Non-pigmented ciliary epithelial cell (primary cell): ENCODE measurements at regions not wholly inside any gene's neighbourhood (a gene's known extent, or its start where the extent isn't known, plus 50 kb on each side); places are given as distances from the start of the nearest gene placed in this dataset.
A peak's percentile ranks its signal among the peaks of the same experiment; 100 is the strongest.

Source experiments
- DNase-seq: peaks from one replicate; pipeline ENCODE4 v3.0.0-alpha.2; 2010; ENCODE audit warnings: low read depth

DNA sequence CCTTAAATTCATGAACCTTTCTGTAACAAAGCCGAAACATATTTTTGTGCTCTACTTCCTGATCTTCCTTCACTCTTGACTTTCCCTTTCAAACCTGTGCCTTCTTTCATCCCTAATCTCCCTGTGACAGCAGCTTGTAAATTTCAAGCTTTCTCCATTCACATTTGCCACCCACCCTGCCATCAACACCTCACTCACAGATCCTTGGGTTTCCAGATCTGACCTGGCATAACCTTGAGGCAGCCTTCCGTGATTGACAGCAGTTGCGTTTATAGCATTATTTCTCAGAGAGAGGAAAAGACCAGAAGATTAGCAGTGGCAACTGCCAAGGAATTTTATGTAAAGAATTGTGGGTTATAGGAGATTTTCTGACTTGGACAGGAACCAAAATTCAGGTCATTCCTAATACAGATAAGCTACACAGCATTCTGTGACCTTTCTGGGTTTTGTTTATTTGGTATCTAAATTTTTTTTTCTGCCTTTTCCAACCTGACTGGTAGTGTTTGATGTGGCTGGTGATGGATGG, 260.0 kb downstream of the NR2F1-AS1 start:
- no peak for DNase-seq

DNA sequence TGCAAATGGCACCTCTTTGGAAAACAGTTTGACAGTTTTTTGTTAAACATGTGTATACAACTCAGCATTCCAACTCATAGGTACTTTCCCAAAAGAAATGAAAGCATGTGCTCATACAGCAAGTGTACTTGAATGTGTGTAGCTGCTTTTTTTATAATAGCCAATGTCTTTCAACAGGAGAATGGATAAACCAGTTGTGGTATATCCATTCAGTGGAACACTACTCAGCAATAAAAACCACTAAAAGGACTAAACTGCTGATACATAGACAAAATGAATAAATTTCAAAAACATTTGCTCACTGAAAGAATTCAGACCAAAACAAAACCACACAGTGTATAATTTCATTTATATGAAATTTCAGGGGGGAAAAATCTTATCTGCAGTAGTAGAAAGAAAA, 267.3 kb downstream of the NR2F1-AS1 start:
- no peak for DNase-seq

DNA sequence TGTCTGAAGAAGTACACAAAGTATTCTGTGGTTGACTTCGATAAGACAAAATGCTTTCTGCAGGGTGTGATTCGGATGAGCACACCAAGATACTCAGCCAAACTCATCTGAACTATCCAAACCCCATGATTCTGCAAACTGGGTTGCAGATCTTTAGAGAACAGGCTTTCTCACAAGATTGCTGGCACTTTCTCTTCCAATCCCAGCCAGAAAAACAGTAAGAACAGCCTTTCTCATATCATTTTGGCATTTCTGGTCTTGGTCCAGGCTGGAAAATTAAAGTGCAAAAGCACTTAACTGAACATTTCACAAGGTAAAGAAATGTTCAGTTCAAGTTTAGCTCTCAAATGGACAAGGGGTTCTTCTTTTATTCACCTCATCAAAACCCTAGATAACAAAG, 269.1 kb downstream of the NR2F1-AS1 start:
- DNase-seq: no peak

DNA sequence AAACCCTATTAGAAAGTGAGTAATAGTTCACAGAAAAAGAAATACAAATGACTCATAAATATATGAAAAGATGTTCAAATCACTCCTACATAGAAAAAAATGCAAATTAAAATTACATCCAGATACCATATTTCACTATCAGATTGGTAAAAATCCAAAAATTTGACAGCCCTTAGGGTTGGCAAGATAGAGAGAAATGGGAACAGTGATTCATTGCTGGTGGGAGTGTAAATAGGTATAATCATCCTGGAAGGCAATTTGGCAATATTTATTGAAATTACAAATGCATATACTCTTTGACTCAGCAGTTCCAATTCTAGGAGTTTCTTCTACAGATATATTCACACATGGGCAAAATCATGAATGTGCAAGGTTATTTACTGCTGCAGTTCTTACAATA, 273.5 kb downstream of the NR2F1-AS1 start:
- peak; percentile 54 for DNase-seq

DNA sequence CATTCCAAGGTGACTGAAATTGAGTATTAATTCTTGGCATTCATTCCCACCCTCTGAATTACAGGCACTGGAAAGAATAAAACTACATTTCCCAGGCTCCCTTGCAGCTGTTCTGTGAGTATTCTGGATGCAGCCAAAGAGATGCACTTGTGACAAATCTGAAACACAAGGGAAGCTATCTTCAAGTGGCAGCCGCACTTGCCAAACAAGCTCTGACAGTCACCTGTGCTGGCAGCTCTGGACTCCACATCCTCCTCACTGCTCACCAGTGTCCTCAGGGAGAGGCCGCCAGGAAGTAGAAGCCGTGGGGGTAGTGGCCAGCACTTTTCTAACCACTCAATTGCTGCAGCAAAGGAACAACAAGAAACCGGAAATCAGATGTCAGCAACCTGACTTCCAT, 275.0 kb downstream of the NR2F1-AS1 start:
- no peak for DNase-seq

DNA sequence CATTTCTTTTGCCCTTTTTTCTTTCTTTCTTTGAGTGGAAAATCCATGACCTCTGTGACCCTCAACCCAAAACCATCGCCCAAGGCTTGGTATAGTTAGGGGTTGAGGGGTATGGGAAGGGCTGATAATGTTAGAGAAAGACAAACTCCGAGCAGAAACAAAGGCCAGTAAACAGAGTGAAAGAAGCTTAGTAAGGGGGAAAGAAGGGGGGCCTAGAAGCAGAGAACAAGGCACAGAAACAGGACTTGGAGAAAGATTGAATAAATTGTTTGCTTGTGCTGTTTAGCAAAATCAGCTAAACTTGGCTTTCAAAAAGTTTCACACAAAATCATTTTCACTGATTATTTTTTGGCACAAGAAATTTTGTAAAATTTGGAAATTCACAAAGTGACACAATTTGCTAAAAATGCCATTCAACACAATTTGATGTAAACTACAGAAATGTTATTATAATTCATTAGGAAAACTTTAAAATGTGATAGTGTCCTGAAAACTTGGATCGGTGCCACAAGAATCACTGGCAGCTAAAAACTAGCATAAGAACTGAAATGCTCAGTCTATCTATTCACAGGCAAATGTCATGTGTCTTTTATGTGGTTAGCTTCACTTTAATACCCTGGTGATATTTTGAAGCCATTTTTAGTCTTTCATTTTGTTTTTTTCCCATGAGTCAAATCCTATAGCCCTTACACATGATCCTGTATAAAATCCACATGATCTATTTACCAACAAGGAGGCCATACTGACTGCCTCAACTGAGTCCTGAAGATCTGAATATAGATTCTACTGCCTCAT, 276.4 kb downstream of the NR2F1-AS1 start:
- DNase-seq: no peak

DNA sequence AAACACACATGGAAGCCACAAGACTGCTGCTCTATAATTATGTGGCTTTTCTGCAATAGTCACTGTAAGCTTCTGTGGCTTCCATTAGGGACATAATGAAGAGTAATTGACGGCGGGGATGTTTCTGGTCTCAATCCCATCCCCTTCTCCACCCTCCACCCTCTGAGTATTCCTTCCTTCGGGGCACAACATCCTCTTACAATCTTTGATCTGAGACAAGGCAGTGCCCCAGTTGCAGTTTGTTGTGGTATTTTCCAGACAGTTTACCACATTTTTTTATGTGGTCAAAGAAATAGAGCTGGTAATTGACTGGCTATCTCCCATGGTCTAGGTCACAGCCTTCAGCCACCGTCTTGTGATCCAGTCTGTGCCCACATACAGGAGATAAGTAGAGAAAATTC, 277.7 kb downstream of the NR2F1-AS1 start:
- no peak for DNase-seq

DNA sequence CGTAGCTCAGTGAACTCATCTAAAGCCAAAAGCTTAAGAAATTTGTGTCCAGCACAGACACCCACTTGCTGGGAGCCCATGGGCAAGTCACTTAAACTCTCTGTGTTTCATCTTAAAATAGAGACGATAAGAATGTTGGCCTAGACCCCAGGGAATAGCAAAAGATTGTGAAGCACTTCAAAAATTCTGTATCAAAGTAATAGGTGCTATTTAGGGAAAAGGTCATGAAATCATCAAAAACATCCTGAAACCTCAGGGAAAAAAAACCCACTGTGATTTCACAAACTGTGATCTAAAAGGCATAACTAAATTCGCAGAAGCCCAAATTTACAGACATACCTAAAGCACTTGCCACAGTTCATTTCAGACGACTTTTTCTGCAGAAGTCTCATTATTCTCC, 278.3 kb downstream of the NR2F1-AS1 start:
- DNase-seq: no peak

DNA sequence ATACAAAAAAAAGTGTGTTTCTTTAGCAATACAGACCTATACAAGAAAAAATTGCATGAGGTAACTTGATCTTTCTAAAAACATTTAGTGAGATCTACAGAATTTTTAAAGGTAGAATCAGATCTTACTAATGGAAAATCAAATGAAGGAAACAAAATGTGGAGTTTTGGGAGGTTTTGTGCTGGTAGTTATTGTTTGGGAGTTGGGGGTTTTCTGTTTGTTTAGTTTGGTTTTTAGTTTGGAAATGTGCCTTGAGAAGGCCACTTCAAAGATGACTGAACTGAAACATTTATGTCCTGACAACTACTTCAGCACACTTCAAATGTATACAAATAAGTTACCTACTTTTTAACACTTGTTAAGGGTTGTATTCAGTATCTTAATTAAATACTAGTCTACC, 280.1 kb downstream of the NR2F1-AS1 start:
- no peak for DNase-seq

DNA sequence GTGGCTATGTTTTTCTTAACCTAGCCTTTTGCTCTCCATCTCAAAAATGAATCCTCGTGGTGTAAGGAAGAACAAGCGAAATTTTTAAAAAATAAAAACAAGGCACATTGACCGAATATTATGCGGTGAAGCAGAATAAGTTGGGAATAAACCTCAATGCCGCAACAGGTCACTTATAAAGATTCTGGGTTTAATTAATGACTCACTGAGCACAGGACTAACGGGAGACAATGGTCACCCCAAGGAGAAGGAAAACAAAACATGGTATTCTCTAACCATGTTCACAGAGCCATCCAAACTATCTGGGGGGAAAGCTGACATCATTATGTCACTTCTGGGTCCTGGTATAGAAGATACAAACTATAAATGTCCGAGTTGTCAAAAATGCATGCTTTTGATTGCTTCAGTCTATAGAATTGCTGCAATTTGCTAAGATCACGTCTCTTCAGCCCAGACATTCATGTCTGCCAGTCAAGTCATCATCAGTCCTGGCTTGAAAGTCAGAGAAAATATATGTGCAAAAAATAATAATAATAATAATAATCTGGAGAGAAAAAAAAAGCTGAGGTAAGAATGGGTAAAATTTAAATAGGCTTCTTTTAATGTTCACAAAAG, 280.6 kb downstream of the NR2F1-AS1 start:
- no peak for DNase-seq

DNA sequence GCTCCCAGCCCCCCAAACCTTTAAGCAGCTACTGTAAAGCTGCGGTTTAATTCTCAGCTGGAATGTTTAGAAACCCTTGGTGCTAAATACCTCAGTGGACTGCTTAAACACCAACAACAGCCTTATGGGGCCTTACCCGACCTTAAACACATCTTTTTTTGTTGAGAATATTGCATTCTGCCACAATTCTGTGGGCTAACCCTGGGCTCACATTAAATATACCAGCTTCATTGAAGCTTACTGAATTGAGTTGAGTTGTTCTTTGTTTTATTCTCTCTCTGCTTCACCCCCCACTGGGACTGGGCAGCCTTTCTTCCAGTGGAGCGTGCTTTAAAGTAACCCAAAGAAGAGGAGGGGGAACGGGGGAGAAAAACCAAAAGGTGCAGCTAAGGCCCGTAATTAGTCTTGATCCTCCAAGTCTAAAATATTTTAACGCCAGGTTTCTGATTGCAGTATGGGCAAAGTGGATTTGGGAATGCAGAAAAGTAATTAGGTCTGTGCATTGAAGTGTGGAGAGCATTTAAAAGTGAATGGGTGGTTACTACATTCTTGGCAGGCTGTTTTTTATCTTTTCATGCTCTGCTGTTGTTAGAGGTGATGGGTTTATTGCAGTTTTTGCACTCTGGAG, 281.2 kb downstream of the NR2F1-AS1 start:
- DNase-seq: no peak

DNA sequence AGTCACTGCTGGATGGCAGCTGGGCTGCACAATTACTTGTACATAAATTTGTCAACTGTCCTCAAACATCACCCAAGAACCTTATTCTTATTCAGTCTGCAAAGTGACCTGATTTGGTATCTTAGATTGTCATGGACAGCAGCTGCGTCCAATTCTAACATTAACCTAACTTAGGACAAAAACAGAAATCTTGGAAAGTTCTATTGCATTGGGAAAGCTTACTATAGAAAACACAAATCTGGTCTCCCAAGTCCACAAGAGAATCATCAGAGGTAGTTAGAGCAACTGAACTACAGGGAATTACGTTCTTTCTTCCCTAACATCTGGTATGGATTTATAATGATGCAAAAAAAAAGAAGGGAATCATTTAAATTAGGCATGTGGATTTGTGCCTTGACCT, 283.9 kb downstream of the NR2F1-AS1 start:
- DNase-seq: no peak

DNA sequence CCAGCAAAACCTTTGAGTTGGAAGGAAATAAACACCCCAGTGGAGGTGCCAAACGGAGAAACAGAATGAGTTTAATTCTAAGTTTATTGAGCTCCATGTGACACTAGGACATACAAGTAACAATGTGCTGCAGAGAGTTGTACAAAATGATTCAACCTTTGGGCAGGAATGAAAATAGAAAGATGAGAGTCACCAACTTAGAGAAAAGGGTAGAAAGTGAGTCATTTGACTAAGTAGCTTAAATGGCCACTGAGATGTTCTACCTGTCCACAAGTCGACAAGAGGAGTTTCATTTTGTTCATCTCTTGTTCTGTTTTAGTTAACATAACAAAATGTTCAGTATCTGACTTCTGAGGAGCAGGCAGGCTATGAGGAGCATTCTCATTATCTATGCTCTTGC, 284.7 kb downstream of the NR2F1-AS1 start:
- no peak for DNase-seq

DNA sequence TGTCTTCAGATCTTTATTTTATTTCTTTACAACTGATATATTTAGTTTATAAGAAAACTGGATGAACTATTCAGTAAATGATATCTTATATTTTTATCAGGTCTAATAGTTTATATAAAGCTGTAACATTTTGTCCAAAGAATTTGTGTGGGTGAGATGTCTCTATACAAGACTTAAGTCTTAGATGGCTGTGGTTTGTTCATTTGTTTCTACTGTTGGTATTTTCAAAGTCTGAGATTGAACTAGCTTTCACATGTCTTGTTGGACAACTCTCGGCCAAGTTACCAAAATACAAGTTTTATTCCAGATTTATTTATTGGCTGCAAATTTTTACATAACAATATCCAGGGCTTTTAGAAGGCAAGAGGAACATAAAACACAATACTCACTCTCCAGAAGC, 286.0 kb downstream of the NR2F1-AS1 start:
- DNase-seq: no peak

DNA sequence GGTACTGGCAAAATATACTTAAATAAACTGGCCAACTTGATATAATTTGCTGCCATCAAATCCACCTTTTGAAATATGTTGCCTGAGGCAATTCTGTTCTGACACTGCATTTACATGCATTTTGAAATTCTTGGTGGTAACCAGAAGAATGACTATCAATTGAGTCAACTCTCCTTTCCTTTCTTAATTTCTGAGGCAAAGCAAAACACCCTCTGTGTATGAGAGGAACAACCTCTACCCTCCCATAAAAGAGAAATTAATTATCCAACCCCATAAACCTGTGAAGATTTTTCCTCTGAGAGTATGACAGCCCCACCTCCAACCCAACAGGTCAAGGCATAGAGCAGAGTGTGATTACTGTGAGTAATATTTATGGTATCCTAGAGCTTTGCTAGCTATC, 286.8 kb downstream of the NR2F1-AS1 start:
- no peak for DNase-seq

DNA sequence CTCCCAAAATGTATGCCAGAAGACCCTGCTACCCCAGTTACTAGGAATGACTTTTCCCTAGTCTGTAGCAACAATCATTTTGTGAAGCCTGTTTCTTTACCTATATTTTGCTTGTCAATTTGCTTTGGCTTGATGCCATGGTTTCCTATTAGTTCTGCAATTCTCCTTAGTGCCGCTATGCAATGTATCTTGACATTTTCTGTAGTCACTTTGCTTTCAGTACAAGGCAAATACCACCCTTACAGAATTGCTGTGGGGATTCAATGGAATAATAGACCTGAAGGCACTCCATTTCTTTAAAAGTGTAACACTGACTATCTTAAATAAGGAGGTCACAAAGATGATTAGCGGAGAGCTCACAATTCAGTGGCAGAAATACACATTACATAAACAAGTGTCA, 291.1 kb downstream of the NR2F1-AS1 start:
- no peak for DNase-seq

DNA sequence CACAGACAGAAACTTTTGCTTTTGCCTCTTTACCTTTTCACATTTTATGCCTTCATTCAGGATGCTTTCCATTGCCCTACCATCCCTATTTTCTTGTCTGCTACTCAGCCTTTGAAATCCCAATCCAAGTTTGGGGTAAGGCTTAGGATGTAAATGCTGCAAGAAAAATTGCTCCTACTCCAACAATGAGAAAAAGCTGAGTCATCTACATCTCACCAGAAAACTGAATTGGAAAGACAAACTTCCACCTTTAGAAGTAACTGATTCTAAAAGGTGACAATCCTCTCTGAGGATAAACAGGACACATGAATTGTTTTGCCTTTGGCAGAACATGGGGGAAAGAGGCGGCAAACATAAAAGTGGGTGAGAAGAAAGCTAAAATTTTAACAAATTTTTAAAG, 295.6 kb downstream of the NR2F1-AS1 start:
- no peak for DNase-seq

DNA sequence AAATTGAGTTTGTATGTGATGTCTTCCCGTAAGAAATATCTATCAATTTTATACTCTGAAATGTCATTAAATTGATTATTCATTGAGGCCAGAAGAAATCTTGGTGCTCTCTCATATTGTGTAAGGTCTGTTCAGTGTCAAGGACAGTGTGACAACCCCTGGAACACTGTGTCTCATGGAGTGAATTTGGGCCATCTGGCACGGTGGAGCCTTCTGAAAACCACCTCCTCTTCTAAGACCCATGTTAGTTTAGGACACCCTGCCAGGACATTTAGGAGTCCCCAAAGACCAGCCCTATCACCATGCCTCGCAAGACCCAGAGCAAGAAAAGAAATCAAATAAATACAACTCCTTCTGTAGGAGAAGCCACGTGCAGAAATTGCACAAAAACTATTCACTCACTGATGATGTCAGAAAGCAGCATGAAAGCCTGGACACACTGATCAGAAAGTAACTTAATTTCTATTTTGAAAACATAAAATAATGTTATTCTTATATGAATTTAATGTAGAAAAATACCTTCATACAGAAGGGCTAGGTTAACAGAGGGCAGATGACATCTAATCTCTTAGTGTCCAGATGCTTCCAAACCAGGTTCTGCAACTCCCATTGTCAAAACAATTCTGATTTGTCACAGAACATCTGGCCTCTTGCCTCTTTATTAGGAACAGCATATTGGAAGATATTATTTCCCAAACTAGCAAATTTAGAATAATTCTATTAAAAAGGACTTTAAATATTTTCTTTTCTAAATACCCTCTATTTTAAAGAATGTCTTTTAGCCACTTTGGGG, 298.8 kb downstream of the NR2F1-AS1 start:
- DNase-seq: no peak

DNA sequence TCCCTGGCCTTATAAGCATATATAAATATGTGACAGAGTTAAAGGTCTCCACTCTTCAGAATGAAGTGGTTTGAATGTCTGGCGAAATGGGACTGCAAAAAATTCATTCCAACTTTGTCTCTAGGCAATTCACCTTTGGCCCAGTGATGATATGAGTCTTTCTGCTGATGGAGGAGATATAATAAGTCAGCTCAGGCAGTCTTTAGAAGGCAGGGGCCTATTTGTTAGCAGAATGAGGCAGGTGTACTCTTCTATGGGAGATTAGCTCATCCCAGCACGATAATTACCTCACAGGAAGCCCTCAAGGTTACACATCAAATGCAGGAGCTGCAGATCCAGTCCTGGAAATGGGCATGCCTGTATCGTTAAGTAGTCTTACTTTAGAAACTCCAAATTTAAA, 300.5 kb downstream of the NR2F1-AS1 start:
- no peak for DNase-seq

DNA sequence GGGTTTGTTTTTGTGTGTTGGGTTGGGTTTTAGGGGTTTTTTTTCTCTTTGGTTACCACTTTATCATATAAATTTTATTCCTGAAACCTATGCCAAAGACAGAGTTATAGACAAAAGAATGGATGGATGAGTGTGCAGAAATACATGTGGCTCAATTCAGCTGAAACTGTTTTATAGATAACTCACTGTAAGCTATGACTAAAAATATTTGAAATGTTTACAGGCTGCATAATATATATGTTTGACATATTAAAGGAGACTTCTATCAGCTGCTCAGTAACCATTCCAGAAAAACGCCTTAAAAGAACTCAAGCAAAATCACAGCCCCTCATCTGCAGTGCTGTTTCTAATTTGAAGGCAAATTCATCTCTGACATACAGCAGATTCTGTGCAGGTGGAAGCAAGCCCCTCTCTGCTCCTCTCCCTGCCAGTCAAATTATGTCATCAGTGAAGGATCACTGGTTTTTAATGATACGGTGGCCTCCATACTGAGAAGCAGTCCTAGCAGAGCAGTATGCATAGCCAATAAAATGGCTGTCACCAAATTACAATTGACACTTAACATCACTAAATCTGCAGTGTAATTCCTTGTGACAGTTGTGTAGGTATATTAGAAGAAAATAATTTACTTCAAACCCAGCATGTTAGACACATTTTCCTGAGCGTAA, 301.6 kb downstream of the NR2F1-AS1 start:
- DNase-seq: no peak

DNA sequence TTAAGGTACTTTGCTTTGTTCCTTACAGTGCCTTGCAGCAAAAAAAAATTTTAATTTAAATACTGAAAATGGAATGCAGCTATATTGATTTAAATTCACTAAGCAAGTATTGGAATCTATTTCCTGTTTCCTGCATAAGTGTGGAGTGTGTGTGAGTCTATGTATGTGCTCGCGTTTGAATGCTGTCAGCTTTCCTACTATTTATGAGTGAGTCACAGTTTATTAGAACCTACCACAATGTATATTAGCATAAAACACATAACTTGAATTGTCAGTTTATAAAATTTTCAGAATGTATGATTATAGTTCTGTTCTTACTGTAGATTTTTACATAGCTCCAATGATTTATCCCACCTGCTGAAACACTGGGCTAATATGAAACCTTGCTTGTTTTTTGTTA, 302.1 kb downstream of the NR2F1-AS1 start:
- DNase-seq: no peak

DNA sequence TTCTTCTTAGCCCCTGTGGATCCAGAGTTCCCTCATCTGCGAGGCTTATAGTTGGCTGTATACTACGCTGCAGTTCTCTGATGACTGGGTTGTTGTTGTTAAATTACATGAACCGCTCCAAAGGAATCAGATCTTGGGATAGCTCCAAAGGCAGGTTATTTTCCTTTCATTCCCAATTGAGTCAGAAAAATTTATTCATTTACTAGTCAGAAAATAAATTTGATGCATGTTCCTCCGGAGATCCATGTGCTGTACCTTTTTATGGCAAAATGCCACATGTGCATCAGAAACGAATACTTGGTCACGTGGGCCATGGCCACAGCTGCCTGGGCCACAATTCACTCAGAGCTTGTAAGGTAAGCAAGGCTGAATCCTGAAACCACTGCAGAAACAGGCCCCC, 304.0 kb downstream of the NR2F1-AS1 start:
- DNase-seq: no peak
